ENCODE measurements at regions not wholly inside any gene's neighbourhood (a gene's known extent, or its start where the extent isn't known, plus 50 kb on each side); places are given as distances from the start of the nearest gene placed in this dataset.

DNA sequence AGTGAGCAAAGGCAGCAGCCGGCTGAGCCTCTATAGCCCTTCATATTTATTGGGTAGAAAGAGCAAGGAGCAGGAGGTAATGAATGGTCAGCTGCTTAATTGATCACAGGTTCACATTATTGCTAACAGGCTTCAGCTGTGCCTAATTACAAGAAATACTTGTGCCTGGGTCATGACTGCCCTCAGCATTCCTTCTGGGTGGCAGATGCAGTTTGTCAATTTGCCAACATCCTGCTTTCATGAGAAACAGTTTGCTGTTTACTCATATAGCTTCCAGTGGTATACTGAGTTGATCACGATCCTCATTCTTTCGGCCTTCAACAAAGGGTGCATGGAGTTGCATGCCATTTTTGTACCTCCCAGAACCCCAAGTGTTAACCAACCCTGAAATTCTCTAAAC is 81.0 kb upstream of the PLEKHG7 start:
- Histone ChIP-seq H3K9me3 (peaks cover 0 to 3% (median 0%) of the 10 kb centered on the region in 12 donors), H3K4me1 (no peaks in the 10 kb centered on the region), H3K36me3 (no peaks in the 10 kb centered on the region), H3K4me3 (no peak overlapping the region), H3K27ac (no peak overlapping the region), H3K27me3 (no peaks in the 10 kb centered on the region)
- no peak for DNase-seq
- intact Hi-C loops (cut with DNase I), result no loop called here
- TF ChIP-seq POLR2A (IDR thresholded peaks at IDR 0.05), result no peak
- TF ChIP-seq, protein P1, sequence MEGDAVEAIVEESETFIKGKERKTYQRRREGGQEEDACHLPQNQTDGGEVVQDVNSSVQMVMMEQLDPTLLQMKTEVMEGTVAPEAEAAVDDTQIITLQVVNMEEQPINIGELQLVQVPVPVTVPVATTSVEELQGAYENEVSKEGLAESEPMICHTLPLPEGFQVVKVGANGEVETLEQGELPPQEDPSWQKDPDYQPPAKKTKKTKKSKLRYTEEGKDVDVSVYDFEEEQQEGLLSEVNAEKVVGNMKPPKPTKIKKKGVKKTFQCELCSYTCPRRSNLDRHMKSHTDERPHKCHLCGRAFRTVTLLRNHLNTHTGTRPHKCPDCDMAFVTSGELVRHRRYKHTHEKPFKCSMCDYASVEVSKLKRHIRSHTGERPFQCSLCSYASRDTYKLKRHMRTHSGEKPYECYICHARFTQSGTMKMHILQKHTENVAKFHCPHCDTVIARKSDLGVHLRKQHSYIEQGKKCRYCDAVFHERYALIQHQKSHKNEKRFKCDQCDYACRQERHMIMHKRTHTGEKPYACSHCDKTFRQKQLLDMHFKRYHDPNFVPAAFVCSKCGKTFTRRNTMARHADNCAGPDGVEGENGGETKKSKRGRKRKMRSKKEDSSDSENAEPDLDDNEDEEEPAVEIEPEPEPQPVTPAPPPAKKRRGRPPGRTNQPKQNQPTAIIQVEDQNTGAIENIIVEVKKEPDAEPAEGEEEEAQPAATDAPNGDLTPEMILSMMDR (IDR thresholded peaks at IDR 0.05), result no peak
- no peak for ATAC-seq
- 91 to 97% (median 93%) methylated on average over 3 of the region's 3 CpGs for WGBS, 4 donors

DNA sequence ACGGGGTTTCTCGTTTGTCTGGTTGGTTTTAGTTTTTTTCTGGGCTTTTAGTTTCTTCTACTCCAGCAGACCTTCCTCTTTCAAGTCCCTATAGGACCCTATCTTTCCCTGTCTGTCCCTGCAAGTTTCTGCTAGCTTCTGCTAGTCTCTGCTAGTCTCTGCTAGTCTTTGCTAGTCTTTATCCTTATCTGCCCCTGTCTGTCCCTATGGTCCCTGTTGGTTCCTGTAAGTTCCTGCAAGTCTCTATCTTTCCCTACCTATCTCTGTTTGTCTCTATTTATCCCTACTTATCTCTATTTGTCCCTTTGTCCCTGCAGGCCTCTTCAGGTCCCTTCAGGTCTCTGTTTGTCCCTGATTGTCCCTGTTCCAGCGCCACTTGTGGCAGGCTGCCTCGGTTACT is 81.5 kb upstream of the PLEKHG7 start:
- H3K4me3 ChIP-seq, result no peak overlapping the region
- intact Hi-C loops (cut with DNase I), result no loop called here
- TF ChIP-seq, protein P1 (IDR thresholded peaks at IDR 0.05), result no peak
- no peak for TF ChIP-seq POLR2A (IDR thresholded peaks at IDR 0.05)
- no peaks in the 10 kb centered on the region for H3K4me1 ChIP-seq
- H3K9me3 ChIP-seq, result peaks cover 0 to 3% (median 0%) of the 10 kb centered on the region in 12 donors
- H3K27me3 ChIP-seq, result no peaks in the 10 kb centered on the region
- ATAC-seq, result no peak
- WGBS, 4 donors, result 91 to 96% (median 92%) methylated on average over 4 of the region's 4 CpGs
- H3K36me3 ChIP-seq, result no peaks in the 10 kb centered on the region
- H3K27ac ChIP-seq, result no peak overlapping the region
- DNase-seq, result no peak

DNA sequence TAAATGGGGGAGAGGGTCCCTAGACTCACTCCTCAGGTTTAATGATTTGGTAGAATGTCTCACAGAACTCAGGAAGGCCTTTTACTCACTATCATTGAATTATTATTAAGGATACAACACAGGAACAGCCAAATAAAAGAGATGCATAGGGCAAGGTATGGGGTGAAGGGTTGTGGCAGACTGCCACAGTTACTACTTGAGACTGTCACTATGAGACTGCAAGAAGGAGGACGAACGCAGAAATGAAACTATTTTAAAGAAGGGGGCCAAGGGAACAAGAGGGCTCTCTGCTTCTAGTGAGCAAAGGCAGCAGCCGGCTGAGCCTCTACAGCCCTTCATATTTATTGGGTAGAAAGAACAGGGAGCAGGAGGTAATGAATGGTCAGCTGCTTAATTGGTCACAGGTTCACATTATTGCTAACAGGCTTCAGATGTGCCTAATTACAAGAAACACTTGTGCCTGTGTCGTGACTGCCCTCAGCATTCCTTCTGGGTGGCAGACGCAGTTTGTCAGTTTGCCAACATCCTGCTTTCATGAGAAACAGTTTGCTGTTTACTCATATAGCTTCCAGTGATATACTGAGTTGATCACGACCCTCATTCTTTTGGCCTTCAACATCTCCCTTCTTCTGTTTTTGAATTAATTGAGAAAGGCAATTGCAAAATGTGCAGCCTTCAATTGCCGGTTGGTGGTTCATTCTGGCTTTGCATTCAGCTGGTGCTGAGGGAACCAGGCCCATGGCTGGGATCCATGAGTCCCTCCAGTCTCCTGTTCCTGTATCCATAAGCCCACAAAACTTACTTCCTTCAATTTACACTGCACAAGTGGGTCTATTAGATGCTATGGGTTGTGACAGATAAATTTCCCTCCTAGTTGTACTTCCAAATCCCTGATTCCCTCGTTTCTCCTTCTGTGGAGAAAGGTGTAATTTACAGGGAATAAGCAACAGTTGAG is 82.8 kb upstream of the PLEKHG7 start:
- ATAC-seq (no peak), DNase-seq (no peak)
- Histone ChIP-seq H3K9me3 (peaks cover 0 to 3% (median 0%) of the 10 kb centered on the region in 12 donors), H3K4me1 (no peaks in the 10 kb centered on the region), H3K4me3 (no peak overlapping the region), H3K27me3 (no peaks in the 10 kb centered on the region), H3K27ac (no peak overlapping the region), H3K36me3 (no peaks in the 10 kb centered on the region)
- 73 to 77% (median 74%) methylated on average over 8 of the region's 8 CpGs for WGBS, 4 donors
- TF ChIP-seq, protein P1 (IDR thresholded peaks at IDR 0.05), result no peak
- TF ChIP-seq POLR2A (IDR thresholded peaks at IDR 0.05), result no peak
- intact Hi-C loops (cut with DNase I), result no loop called here

DNA sequence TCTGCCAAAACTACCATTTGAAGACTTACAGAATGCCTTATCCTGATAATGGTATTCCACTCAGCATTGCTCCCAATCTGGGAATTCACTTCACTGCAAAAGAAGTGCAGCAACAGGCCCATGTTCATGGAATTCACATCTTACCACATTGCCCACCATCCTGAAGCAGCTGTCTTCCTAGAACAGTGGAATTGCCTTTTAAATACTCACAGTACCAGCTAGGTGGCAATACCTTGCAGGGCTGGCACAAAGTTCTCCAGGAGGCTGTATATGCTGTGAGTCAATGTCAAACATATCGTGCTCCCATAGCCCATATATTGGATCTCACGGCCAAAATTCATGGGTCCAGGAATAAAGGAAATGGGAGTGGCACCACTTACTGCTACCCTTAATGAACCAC is 83.8 kb upstream of the PLEKHG7 start:
- intact Hi-C loops (cut with DNase I), result no loop called here
- no peaks in the 10 kb centered on the region for H3K27me3 ChIP-seq
- WGBS, 4 donors, result 82 to 97% (median 87%) methylated on average over 2 of the region's 2 CpGs
- TF ChIP-seq POLR2A (IDR thresholded peaks at IDR 0.05), result no peak
- TF ChIP-seq, protein P1 (IDR thresholded peaks at IDR 0.05), result no peak
- no peak overlapping the region for H3K4me3 ChIP-seq
- DNase-seq (no peak), ATAC-seq (no peak)
- no peaks in the 10 kb centered on the region for H3K36me3 ChIP-seq
- H3K9me3 ChIP-seq, result peaks cover 0 to 3% (median 0%) of the 10 kb centered on the region in 12 donors
- H3K27ac ChIP-seq, result no peak overlapping the region
- no peaks in the 10 kb centered on the region for H3K4me1 ChIP-seq

All from heart left ventricle (tissue), 16 donors.